Renal cortical epithelial cell (primary cell): ENCODE measurements at regions not wholly inside any gene's neighbourhood (a gene's known extent, or its start where the extent isn't known, plus 50 kb on each side); places are given as distances from the start of the nearest gene placed in this dataset.
"Not testable (repeated sequence)": the region's sequence is repeated elsewhere in the genome, so short reads cannot be mapped to it uniquely, and the experiment has no call there.

Source experiments
- DNase-seq: peaks from one replicate; pipeline ENCODE4 v3.0.0-alpha.2; 2011; ENCODE audit warnings: low read depth

DNA sequence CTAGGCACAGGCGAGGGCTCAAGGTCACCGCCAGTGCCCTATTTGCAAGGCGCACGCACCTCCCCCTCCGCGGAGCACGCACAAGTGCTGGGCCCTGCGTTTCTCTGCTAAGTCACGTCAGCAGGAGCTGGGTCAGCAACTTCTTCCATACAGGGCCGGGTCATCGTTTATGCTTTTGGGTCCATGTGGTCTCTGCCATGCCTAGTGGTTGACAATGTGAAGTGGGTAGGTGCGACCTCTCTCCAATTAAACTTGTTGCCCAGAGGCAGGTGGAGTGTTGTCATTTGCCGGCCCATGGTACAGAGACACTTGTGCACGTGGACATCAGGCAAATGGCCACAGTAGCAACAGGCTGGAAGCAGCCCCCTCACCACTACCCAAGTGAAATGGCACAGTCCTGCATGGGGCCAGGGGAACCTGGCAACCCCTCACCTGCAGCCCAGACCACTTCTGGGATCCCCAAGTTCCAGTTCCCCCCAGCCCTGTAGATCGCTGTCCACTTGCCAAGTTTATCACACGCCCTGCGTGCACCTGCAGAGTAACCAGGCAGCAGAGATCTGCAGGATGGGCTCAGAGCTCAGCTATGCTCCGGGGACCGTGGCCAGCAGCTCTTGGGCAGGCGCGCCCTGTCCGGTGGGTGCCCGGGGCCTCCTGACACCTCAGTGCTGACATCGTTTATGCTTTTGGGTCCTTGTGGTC, 86.1 kb upstream of the PPP2R2D start:
- no peak for DNase-seq

DNA sequence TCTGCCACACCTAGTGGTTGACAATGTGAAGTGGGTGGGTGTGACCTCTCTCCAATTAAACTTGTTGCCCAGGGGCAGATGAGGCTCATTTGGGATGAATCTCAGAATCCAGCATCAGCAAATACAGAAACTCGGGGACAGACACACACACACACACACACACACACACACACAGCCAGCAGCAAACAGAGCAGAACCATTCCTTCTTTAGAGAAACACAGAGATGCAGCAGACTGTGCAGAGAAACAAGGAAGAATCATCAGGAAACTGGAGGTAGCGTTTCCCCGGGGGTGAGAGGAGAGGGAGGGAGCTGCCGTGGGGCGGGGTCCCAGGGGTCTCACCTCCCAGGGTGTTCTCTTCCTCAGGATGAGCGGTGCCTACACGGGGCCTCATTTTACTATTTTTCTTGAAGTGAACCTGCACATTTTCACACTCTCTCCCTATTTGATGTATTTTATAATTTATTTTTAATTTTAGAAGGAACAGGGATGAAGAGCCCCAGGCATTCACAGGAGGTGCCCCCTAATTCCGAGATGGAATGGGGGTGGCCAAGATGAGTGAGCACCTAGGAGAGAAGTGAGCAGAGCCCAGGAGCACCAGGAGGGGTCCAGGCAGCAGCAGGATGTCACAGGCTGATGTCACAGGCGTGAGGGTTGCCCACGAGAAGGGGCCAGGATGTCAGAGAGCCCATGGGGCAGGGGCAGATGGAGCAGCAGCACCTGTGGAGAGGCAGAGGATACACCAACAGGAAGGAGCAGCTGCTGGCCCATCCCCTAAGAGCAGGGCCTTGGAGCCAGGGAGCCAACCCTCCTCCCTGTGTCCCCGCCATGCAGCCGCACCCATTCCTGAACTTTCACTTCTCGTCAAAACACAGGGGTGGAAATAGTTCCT, 85.3 kb upstream of the PPP2R2D start:
- no peak for DNase-seq

DNA sequence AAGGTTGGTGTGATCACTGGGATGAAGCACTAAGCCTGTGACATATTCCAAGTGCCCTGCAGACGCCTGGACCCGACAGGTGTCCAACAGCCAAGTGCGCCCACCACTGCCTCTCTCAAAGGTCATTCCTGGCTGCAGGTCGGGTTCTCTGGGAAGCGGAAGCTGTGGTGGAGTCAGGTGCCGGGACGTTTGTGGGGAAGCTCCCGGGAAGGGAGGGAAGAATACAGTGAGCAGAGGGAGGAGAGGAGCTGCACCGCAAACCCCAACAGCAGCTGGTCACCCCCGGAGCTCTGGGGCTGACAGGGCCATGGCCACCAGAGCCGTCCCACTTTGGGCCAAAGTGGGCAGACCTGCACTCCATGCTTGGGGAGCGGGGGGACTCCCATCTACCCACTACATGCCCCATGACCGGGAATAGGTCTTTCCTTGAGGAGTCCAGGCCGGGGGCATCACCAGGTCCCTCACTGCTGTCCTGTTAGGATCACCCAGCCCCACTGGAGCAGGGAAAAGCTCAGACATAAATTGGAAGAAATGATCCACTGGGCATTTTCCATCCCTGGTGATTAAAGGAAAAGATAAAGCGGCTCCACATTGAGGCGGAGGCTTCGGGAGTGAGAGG, 84.5 kb upstream of the PPP2R2D start:
- DNase-seq: no peak

DNA sequence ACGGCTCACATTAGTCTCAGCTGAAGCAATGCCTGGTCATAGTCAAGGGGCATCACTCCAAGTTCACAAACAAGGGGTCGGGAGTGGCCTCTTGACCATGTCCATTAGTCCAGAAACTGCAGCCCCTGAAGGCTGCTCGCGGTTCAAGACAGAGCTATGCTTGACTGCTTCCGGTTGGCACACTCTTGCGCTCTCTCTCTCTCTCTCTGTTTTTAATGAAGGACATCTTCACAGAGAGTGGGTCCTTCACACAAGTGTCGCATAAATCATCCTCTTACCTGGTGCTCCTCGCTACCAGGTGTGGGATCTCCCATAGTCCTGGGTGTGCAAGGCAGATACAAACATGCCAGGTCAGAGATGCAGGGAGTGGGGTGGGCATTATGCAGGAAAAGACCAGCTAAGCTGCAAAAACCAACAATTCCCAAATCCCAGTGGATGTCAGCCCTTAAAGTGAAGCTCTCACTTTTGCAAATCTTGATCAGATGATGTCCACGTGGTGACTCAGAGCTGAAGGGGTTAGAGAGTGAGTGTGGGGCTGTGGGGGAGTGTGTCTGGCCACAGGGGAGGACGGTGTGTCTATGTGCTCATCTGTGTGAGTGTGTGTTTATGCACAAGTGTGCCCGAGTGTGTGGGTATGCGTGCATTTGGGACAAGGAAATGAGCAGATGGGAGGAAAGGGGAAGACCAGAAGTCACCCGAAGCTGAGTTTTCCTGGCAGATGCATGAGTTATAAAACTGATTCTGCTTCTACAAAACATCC, 83.7 kb upstream of the PPP2R2D start:
- no peak for DNase-seq

DNA sequence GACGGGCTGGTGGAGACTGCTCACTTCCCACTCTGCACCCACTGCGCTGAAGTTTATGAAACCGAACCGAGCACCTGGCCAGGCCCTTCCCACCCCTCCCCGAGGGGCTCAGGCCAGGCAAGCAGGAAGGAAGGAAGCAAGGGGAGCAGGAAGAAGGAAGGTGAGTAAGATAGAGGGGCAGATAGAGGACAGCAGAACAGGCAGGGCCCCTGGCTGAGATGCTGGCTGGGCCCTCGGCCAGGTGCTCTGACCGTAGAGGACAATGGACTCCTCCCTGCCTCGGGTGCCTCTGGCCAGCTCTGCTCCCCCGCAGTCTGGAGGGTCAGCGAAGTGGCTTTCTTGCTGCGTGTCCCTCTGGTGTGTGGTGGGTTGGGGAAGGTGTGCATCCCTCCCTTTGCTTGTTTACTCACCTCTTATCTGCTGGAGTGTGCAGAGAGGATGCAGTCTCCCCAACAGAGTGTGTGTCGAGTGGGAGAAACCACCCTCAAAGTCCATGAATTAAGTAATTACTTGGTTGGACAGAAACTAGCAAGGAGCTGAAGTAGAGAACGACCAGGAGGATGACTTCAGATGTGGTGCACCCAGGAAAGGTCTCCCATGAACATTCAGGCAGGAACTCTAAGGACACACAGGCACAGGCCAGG, 82.8 kb upstream of the PPP2R2D start:
- DNase-seq: no peak

DNA sequence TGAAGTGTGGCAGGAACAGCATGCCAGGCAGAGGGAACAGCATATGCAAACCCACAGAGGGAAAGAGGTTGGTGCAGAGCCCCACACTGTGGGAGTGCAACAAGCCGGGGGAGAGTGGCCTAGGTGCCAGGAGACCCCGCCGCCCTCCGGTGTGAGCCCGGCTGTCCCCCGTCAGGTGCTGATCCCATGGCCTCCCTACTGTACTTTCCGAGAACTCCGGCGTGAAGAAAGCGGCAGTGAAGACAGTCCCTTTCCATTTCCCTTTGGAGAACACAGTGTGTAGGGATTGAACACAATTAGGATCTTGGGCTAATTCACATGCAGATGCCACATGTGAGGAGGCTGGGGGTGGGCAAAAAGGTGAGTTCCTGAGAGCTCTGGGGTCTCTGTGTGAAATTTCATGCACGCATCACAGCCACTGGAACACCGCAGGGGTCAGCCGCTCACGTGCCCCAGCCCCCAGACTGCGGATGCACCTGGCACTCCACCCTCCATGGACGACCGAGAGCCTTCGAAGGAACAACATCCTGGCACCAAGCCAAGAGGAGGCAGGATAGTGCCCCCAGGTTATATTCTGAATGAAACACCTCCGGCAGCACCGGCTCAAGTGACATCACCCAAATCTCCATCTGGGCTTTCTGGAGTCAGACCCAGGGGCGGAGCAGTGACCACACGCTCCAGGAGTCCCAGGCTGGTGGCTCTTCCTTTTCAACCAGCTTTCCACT, 82.1 kb upstream of the PPP2R2D start:
- DNase-seq: no peak

DNA sequence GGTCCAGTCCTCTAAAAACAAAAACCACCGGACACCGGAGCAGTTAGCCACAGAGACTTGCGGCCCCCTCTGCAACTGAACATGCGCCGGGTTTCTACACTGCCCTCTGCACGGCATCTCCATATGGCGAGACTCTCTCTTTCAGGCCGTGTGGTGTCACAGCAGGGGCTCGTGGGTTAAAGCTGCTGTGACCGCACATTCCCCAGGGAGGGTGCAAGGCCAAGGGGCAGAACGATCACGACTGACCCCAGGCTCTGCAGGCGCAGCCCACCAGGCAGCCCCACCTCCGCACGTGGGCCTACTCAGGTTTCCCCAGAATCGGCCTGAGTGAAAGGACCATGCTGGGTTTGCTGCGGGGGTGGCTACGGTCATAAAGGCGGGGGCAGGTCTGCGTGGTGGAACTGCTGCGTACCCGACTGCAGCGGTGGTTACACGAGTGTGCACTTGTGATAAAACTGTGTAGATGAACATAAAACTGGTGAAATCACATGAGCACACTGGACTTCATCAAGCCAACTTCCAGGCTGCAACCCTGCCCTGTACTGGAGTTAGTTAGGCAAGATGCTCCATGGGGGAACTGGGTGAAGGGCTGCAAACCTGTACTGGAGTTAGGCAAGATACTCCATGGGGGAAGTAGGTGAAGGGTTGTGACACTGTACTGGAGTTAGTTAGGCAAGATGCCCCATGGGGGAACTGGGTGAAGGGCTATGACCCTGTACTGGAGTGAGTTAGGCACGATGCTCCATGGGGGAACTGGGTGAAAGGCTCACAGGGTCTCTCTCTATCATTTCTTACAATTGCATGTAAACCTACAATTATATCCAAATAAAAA, 81.4 kb upstream of the PPP2R2D start:
- no peak for DNase-seq

DNA sequence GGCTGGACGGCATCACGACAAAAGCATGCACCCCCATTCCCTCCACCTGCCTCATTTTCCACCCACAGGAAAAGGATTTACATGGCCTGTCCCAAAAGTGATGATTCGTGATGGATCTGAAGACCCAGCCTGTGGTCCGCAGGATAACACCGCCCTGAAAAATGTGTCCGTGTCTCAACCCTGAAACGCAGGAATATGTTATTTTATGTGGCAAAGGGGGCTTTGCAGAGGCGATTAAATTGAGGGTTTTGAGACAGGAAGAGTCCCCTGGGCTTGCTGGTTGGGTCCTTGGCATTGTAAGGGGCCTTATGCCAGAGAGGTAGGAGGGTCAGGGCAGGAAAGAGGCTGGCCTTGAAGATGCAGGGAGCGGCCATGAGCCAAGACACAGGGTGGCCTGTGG, 80.2 kb upstream of the PPP2R2D start:
- no peak for DNase-seq

DNA sequence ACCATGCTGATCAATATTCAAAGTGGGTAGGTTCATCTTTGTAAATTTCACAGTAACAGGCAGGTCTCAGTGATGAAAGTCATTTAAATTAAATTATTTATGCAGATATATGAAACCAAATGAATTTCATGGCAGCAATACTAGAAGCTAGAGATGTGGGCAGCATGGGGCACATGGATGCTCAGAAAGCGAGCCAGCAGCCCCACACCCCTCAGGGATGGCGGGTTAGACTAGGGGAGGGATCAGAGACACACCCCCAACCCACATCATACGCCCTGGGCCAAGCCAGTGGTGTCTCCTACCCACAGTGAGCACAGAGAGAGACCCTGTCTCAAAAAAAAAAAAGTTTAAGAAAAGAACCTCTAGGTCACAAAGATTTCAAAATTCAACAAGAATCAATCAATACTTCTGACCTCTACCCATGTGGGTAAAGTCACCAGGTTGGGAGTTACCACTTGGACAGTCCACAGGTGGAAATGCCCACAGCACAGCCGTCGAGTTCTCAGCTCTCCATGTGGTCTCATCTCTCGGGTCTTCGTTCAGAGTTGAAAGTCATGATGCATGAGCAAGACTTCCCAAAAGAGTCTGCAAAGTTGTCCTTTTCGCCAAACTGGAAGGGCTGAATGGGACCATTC, 79.3 kb upstream of the PPP2R2D start:
- no peak for DNase-seq

DNA sequence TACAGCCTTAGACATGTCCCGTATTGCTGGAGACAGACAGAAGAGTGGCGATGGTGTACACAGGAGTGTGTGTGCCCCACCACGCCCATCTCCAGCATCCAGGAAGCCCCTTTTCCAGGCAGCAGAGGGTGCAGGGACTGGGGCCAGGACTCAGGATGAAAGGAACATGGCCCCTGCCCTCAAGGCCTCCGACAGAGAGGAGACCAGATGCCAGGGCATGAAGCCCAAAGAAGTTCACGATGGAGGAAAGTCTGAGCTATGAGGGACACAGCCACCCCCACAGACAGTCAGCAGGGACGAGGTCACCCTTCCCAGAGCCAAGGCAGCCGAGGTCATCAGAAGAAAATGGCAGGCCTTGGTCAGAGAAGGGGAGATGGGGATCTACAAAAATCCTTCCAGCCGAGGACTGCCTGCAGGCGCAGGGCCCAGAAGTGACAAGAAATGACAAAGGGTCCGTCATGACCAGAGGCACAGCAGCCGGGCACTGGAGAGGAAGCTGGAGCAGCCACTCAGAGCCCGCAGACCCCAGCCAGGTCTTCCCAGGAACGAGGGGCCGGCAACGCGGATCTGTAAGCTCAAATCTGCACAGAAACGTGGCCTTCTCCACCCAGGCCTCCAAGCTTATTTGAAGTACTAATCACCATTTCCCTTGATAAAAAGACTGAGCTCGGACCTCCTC, 78.7 kb upstream of the PPP2R2D start:
- DNase-seq: no peak

DNA sequence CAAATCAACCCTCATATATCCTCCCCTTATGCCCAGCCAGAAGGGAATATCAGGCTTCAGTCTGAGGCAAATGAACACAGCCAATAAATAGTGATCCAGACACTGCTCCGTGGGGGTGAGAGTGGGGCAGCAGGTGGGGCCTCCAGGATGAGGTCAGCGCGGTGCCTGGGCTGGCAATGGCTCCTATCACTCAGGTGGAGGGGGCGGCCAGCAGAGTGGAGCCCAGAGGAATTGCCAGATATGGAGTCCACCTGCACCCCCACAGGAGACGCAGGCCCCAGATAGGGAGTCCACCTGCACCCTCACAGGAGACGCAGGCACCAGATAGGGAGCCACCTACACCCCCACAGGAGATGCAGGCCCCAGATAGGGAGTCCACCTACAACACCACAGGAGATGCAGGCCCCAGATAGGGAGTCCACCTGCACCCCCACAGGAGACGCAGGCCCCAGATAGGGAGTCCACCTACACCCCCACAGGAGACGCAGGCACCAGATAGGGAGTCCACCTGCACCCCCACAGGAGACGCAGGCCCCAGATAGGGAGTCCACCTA, 78.0 kb upstream of the PPP2R2D start:
- no peak for DNase-seq

DNA sequence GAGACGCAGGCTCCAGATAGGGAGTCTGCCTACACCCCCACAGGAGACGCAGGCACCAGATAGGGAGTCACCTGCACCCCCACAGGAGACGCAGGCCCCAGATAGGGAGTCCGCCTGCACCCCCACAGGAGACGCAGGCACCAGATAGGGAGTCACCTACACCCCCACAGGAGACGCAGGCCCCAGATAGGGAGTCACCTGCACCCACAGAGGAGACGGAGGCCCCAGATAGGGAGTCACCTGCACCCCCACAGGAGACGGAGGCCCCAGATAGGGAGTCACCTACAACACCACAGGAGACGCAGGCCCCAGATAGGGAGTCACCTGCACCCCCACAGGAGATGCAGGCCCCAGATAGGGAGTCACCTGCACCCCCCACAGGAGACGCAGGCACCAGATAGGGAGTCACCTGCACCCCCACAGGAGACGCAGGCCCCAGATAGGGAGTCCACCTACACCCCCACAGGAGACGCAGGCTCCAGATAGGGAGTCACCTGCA, 77.2 kb upstream of the PPP2R2D start:
- not testable (repeated sequence) for DNase-seq

DNA sequence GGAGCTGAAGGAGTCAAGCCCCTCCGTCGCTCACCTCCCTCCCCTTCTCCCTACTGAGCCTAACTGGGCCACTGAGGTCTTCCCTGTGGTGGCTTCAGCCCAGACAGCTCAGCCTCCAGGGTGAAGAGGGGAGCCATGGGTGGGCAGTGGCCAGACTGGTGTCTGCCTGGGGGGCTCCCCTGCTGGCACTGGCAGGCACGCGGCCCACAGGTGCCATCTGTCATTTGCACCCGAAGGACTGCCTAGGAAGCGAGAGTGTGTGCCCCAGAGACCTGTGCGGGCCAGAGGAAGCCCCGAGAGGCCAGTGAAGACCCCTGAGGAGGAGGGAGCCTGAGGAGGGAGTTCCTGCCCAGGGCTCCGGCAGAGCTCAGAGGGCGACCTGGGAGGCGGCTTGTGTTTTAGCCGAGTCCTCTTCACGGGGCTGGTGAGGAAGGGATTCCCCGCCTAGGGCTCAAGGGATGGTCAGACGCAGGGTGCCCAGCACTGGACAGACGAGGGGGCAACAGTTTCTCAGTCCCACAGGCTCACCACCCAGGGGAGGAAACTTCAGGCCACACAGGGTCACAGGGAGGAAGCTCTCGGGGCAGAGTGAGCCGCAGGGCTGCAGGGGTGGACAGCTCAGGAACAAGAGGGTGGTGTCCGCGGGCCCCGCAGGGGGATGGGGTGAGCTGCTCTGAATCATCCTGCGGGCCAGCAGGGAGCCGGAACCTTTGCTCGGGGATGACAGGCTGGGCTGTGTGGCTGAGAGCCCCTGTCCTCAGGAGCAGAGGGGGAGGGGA, 76.2 kb upstream of the PPP2R2D start:
- no peak for DNase-seq

DNA sequence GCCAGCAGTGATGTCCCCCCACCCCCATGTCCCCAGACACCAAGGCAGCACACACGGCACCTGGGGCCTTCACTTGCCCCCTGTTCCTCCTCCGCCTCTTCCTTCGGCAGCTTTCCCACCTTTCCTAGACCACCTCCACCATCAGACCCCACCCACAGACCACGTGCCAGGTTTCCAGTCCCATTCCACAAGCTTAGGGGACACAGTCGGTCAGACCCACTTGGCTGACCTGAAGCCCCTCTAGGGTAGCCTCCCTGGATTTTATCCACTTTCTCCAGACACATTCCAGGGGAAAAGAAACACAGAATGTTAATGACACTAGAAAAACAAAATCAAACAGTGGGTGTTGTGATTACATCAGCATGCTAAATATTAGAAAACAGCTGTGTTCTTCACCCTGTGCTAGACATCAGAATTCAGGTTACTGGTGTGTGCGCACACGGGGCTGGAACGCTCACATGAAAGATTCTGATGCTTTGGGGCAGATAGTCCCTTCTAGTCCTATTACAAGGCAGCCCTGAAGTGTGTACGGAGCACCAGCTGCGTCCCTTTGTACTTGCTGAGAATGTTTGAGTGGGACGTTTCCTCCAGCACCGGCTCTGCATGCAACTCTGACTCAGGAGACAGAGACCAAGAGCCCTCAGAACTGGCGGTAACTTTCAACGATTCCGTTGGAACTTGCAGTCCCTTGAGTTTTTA, 75.5 kb upstream of the PPP2R2D start:
- no peak for DNase-seq

DNA sequence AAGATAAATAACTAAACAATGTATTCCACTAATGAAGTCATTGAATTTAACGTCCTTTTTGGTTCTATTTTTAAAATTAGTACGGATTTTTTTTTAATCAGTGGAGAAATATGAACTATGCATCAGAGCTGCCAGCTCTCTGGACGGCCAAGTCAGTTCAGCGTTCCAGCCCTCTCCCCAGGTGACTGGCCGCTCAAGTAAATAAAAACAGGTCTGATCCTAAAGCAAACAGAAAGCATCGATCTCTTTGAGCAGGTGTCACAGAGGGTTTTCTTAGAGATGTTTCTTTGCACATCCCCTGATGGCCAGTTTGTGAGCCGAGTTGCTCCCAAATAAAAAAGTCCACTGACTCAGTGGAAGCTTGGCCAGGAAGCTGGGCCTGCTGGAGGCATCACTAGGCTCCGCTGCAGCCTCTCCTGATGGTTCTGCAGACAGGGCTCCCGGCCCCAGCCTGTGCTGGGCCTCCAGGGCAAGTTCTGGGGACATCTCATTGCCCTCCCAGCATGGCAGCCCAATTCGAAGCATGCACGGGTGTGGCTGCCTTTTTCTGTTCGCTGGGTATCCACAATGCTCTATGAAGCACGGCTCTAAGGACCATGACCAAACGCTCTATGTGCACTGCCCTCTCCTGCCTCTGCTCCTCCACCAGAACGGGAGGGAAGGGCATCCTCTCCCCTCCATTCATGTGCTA, 74.7 kb upstream of the PPP2R2D start:
- DNase-seq: no peak

DNA sequence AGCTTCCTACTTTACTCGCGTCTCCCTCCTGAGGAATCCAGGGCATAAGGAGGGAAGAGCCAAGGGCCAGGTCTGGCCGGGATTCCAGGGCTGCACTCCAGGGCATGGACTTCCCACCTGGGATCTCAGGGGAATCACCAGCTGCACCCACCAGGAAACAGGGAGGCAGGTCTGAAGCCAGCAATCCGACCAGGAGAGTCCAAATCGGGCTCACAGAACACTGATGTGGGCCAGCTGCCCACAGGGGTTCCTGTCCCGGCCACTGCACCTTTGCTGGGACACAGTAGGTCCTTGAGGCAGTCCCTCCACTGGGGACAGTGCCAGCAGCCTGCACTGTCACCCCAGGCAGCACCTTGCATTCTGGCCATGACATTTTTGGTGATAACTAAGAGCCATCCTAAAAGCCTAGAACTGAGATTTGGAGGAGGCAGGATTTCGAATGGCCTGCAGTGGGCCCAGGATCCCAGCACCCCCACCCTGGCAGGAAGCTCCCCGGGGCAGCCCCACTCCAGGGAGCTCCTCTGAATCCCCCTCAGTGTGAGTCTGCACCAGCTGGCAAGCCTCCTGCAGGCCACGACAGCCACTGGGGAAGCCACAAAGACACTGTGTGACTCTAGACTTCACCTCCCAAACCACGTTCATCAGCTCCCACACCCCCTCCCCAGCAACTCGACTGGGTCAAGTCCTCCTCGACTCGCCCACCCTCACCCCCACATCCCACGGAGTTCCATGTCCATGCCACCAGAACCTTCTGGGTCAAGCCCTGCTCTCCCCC, 71.5 kb upstream of the PPP2R2D start:
- no peak for DNase-seq
